ENCODE measurements at regions not wholly inside any gene's neighbourhood (a gene's known extent, or its start where the extent isn't known, plus 50 kb on each side); places are given as distances from the start of the nearest gene placed in this dataset.

- no peaks in the 10 kb centered on the region for H3K27me3 ChIP-seq
- H3K36me3 ChIP-seq, result no peaks in the 10 kb centered on the region
- H3K4me3 ChIP-seq, result no peak overlapping the region
- no peaks in the 10 kb centered on the region for H3K4me1 ChIP-seq
- TF ChIP-seq, protein P1, sequence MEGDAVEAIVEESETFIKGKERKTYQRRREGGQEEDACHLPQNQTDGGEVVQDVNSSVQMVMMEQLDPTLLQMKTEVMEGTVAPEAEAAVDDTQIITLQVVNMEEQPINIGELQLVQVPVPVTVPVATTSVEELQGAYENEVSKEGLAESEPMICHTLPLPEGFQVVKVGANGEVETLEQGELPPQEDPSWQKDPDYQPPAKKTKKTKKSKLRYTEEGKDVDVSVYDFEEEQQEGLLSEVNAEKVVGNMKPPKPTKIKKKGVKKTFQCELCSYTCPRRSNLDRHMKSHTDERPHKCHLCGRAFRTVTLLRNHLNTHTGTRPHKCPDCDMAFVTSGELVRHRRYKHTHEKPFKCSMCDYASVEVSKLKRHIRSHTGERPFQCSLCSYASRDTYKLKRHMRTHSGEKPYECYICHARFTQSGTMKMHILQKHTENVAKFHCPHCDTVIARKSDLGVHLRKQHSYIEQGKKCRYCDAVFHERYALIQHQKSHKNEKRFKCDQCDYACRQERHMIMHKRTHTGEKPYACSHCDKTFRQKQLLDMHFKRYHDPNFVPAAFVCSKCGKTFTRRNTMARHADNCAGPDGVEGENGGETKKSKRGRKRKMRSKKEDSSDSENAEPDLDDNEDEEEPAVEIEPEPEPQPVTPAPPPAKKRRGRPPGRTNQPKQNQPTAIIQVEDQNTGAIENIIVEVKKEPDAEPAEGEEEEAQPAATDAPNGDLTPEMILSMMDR (IDR thresholded peaks at IDR 0.05), result no peak
- TF ChIP-seq POLR2A (IDR thresholded peaks at IDR 0.05), result no peak
- 73 to 75% (median 74%) methylated on average over 4 of the region's 4 CpGs for WGBS, 4 donors
- ATAC-seq (no peak), DNase-seq (no peak)
- H3K9me3 ChIP-seq, result no peaks in the 10 kb centered on the region
- H3K27ac ChIP-seq, result no peak overlapping the region
- intact Hi-C loops (cut with DNase I), result no loop called here
These were observed 232.6 kb upstream of the CNTN3 start for GRCh38 chr3:74847093-74847492.

DNA sequence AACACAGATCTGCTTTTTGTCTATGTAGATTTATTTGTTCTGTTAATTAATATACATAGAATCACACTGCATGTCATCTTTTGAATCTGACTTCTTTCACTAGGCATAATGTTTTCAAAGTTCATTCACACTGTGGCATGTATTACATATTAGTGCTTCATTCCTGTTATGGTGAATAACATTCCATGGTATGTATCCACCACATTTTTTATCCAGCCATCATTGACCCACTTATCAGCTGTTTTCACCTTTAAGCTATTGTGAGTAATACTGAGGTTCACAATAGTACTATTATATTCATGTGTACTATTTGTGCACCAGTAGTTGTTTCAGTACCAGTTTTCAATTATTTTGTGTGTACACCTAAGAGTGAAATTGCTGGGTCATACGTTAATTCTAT is 230.6 kb upstream of the CNTN3 start:
- intact Hi-C loops (cut with DNase I), result no loop called here
- no peak overlapping the region for H3K4me3 ChIP-seq
- H3K27me3 ChIP-seq, result no peaks in the 10 kb centered on the region
- no peaks in the 10 kb centered on the region for H3K36me3 ChIP-seq
- no peak overlapping the region for H3K27ac ChIP-seq
- no peaks in the 10 kb centered on the region for H3K4me1 ChIP-seq
- no peaks in the 10 kb centered on the region for H3K9me3 ChIP-seq
- WGBS, 4 donors, result 73 to 84% (median 76%) methylated on average over 1 of the region's 1 CpG
- TF ChIP-seq, protein P1 (IDR thresholded peaks at IDR 0.05), result no peak
- TF ChIP-seq POLR2A (IDR thresholded peaks at IDR 0.05), result no peak
- DNase-seq, result no peak
- ATAC-seq, result no peak

DNA sequence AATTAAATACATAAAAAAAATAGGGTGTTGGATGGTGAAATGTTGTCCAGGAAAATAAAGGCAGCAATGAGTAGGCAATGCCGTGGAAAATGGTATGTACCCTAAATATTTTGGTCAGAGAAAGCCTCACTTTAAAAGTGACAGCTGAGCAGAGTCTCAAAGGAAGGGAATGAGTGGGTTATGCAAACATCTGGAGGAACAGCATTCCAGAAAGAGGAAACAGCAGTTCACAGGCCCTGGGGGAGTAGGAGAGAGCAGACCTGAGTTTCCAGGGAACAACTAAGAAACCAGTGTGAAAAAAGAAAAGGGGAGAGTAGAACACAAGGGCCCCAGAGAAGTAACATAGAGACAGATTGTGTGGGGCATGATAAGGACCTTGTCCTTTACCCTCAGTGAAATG is 230.0 kb upstream of the CNTN3 start:
- Histone ChIP-seq H3K4me3 (no peak overlapping the region), H3K4me1 (no peaks in the 10 kb centered on the region), H3K27me3 (no peaks in the 10 kb centered on the region), H3K36me3 (no peaks in the 10 kb centered on the region), H3K9me3 (no peaks in the 10 kb centered on the region), H3K27ac (no peak overlapping the region)
- DNase-seq, result no peak
- ATAC-seq, result no peak
- TF ChIP-seq POLR2A (IDR thresholded peaks at IDR 0.05), result no peak
- TF ChIP-seq, protein P1 (IDR thresholded peaks at IDR 0.05), result no peak
- WGBS, 4 donors, result 47 to 57% (median 49%) methylated on average over 1 of the region's 1 CpG
- intact Hi-C loops (cut with DNase I), result no loop called here

GRCh38 chr3:74842649-74843048 is 228.2 kb upstream of the CNTN3 start:
- no peaks in the 10 kb centered on the region for H3K36me3 ChIP-seq
- no peaks in the 10 kb centered on the region for H3K4me1 ChIP-seq
- ATAC-seq, result no peak
- no peaks in the 10 kb centered on the region for H3K9me3 ChIP-seq
- DNase-seq, result no peak
- no peak overlapping the region for H3K4me3 ChIP-seq
- intact Hi-C loops (cut with DNase I), result no loop called here
- H3K27ac ChIP-seq, result no peak overlapping the region
- no peaks in the 10 kb centered on the region for H3K27me3 ChIP-seq
- WGBS, 4 donors, result 37 to 61% (median 47%) methylated on average over 2 of the region's 2 CpGs
- no peak for TF ChIP-seq POLR2A (IDR thresholded peaks at IDR 0.05)
- TF ChIP-seq, protein P1 (IDR thresholded peaks at IDR 0.05), result no peak
